Adrenal gland (tissue), 5 donors: ENCODE measurements at regions not wholly inside any gene's neighbourhood (a gene's known extent, or its start where the extent isn't known, plus 50 kb on each side); places are given as distances from the start of the nearest gene placed in this dataset.

Source experiments
- POLR2A ChIP-seq, 2 donors: fragments of 450-650 bp; IDR thresholded peaks; one replicate each; pipeline ENCODE4 v1.6.1; 2017; ENCODE audit warnings: antibody characterized with exemption in 2 of 2, mild to moderate bottlenecking in 2 of 2, moderate library complexity in 1 of 2
- TF ChIP-seq, protein P1 (sequence below), 6 experiments: fragments of 450-650 bp in 4 of 6; fragments of 200-600 bp in 2 of 6; sonication (generic) in 1 of 6; IDR thresholded peaks; 1 replicate in 5 of 6; 2 replicates in 1 of 6; pipeline versions ENCODE4 v1.5.1 to v1.8.0; 2016 to 2021; ENCODE audit warnings: antibody characterized with exemption in 6 of 6, mild to moderate bottlenecking in 2 of 6, moderate library complexity in 1 of 6
- donor health status: DM: no; HTN: no; CAD: no.

DNA sequence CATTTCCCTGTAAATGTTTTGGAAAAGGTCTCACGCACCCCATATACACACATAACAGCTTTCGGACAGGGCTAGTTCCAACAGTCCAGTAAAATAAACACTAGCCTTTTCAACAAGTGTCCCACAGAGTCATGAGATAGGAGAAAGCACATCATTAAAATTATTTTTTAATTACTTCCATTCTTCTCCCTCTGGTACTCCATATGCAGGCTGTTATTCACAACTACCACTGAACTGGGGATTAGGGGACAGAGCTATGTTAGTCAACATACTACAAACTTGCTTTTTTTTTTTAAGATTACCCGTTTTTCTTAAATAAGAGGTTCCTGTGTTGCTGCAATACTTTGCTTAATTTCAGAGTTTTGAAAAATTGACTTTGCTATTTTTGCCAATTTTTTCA is 576.6 kb upstream of the KCND2 start:
- TF ChIP-seq, protein P1, sequence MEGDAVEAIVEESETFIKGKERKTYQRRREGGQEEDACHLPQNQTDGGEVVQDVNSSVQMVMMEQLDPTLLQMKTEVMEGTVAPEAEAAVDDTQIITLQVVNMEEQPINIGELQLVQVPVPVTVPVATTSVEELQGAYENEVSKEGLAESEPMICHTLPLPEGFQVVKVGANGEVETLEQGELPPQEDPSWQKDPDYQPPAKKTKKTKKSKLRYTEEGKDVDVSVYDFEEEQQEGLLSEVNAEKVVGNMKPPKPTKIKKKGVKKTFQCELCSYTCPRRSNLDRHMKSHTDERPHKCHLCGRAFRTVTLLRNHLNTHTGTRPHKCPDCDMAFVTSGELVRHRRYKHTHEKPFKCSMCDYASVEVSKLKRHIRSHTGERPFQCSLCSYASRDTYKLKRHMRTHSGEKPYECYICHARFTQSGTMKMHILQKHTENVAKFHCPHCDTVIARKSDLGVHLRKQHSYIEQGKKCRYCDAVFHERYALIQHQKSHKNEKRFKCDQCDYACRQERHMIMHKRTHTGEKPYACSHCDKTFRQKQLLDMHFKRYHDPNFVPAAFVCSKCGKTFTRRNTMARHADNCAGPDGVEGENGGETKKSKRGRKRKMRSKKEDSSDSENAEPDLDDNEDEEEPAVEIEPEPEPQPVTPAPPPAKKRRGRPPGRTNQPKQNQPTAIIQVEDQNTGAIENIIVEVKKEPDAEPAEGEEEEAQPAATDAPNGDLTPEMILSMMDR (IDR thresholded peaks at IDR 0.05) = no peak
- no peak for TF ChIP-seq POLR2A (IDR thresholded peaks at IDR 0.05)
